Pancreas (tissue), 10 donors: ENCODE measurements at regions not wholly inside any gene's neighbourhood (a gene's known extent, or its start where the extent isn't known, plus 50 kb on each side); places are given as distances from the start of the nearest gene placed in this dataset.
A peak's percentile ranks its signal among the peaks of the same experiment; 100 is the strongest.

Source experiments
- ATAC-seq, 4 donors: fragments of 200-7000 bp; cut with Tn5 transposase; one replicate each; pipeline versions ENCODE4 v1.8.0 to v1.9.1; 2020; ENCODE audit warnings: mild to moderate bottlenecking in 4 of 4, moderate library complexity in 4 of 4
- DNase-seq, 6 donors: peaks; one replicate each; pipeline ENCODE4 v3.0.0-alpha.2; 2020
- FAIRE-seq: peaks from 2 replicates; lab custom pipeline; 2012; peaks lifted over from hg19 to GRCh38; lab: Jason Lieb, UNC
- H3K27ac ChIP-seq, 4 donors: fragments of 200-600 bp; sonication (generic); 1 replicate in 3 of 4; 2 replicates in 1 of 4; pipeline versions ENCODE4 v1.5.0 to v1.8.0; 2020
- H3K27me3 ChIP-seq, 4 donors: fragments of 200-600 bp; one replicate each; pipeline ENCODE4 v1.8.0; 2021
- H3K36me3 ChIP-seq, 3 donors: fragments of 200-600 bp; sonication (generic) in 1 of 3; one replicate each; pipeline versions ENCODE4 v1.5.0 to v1.8.0; 2020 to 2021
- H3K4me1 ChIP-seq, 3 donors: fragments of 200-600 bp; one replicate each; pipeline ENCODE4 v1.8.0; 2021
- H3K4me3 ChIP-seq, 4 donors: fragments of 200-600 bp; sonication (generic) in 2 of 4; one replicate each; pipeline versions ENCODE4 v1.5.0 to v1.8.0; 2020 to 2021
- H3K9me3 ChIP-seq, 4 donors: fragments of 200-600 bp; one replicate each; pipeline ENCODE4 v1.8.0; 2021
- WGBS, 2 donors: extraction: QIAGEN DNeasy Blood & Tissue Kit; methylation state at CpG; one replicate each; pipeline ENCODE4 v1.1.7; 2013; 5-methylcytosine and 5-hydroxymethylcytosine counted together
- intact Hi-C, 3 donors: fragments of 100-400 bp; cut with DNase I; formaldehyde crosslinking; loops; one replicate each; pipeline versions ENCODE4 v1.11.1 to v1.14.2; 2022
- TF ChIP-seq, protein P1 (sequence below), 4 donors: fragments of 200-600 bp; sonication (generic) in 3 of 4; IDR thresholded peaks; one replicate each; pipeline versions ENCODE4 v1.5.0 to v1.8.0; 2021; ENCODE audit warnings: antibody characterized with exemption in 4 of 4
- donor health status: healthy with polysubstance abuse.
- donor health status: DM: no; HTN: no; CAD: no; lungs with moderate emphysema.
- donor health status: DM: no; HTN: no; CAD: no.
- donor health status: control.
- donor health status: control.
- donor health status: Bipolar disorder and iron deficiency.
- donor health status: DM: yes; HTN: yes; CAD: no.
- donor health status: DM: no; HTN: no; CAD: no.
- donor health status: DM: no; HTN: no; CAD: no.
- donor health status: DM: yes; HTN: yes; CAD: no.

DNA sequence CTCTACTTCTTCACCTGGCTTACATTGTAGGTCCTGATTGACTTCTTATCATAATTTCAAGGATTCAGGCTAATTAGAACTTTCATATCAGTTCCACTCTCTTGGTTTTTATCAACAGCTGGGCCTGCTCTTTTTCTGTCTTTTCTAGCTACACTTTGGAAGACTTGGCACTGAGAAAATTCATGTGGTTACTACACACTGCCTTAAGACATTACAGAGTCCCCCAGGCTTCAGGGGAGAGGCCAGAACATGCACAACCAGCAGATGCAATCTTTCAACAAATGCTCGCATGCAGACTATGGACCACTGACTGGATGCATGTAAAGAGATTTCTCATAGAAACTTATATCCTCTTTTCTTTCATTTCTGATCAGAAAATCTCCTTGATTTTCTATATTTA lies 423.5 kb downstream of the TUSC7 start:
- DNase-seq (no peak), ATAC-seq (peak in 1 of 4 donors; percentile 25), FAIRE-seq (no peak)
- Histone ChIP-seq H3K27ac (no peak overlapping the region), H3K27me3 (no peaks in the 10 kb centered on the region), H3K36me3 (no peaks in the 10 kb centered on the region), H3K4me3 (no peak overlapping the region), H3K9me3 (no peaks in the 10 kb centered on the region), H3K4me1 (peaks cover 0 to 4% (median 0%) of the 10 kb centered on the region in 3 donors)
- TF ChIP-seq, protein P1, sequence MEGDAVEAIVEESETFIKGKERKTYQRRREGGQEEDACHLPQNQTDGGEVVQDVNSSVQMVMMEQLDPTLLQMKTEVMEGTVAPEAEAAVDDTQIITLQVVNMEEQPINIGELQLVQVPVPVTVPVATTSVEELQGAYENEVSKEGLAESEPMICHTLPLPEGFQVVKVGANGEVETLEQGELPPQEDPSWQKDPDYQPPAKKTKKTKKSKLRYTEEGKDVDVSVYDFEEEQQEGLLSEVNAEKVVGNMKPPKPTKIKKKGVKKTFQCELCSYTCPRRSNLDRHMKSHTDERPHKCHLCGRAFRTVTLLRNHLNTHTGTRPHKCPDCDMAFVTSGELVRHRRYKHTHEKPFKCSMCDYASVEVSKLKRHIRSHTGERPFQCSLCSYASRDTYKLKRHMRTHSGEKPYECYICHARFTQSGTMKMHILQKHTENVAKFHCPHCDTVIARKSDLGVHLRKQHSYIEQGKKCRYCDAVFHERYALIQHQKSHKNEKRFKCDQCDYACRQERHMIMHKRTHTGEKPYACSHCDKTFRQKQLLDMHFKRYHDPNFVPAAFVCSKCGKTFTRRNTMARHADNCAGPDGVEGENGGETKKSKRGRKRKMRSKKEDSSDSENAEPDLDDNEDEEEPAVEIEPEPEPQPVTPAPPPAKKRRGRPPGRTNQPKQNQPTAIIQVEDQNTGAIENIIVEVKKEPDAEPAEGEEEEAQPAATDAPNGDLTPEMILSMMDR (IDR thresholded peaks at IDR 0.05) = no peak
- 92 to 98% methylated on average over 1 of the region's 1 CpG for WGBS, 2 donors
- intact Hi-C loops = no loop called here

DNA sequence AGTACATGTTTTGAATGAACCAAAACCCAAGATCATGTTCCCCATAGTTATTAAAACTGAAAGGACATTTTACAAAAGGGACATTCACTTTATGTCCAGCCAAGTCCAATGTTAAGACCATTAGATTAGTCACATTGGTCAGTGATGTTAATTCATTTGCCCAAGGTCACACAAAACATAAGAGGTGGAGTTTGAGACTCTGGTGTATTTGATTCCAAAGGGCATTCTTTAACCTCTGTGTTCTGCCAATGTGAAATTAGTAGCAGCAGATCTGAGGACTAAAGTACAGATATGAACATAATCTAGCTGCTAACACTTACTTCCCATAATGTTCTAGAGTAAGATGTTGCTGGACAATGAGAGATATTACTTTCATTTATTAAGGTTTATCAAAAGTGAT lies 425.6 kb downstream of the TUSC7 start:
- TF ChIP-seq, protein P1 (IDR thresholded peaks at IDR 0.05) = no peak
- intact Hi-C loops = no loop called here
- Histone ChIP-seq H3K9me3 (no peaks in the 10 kb centered on the region), H3K27me3 (no peaks in the 10 kb centered on the region), H3K4me1 (peaks cover 0 to 2% (median 0%) of the 10 kb centered on the region in 3 donors), H3K4me3 (no peak overlapping the region), H3K27ac (no peak overlapping the region), H3K36me3 (no peaks in the 10 kb centered on the region)
- ATAC-seq (no peak), DNase-seq (no peak), FAIRE-seq (no peak)

DNA sequence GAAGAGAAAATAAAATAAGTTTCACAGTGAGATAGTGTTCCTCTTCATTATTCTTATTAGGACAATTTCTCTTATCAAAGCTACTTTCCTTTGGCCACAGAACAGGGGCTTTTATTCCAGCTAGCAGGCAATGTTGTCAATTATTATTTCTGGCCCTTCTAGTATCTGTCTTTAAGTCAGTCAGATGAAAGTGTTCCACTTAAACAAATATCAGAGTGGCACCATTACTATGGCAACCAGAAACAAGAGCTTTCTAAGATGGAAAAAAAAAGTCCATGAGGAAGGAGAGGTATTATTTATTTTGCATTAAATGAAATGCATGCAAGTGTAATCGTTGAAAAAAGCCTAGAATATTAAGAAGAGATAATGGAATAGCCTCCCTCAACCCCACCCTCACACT lies 426.4 kb downstream of the TUSC7 start:
- DNase-seq (no peak), FAIRE-seq (no peak), ATAC-seq (no peak)
- intact Hi-C loops = no loop called here
- Histone ChIP-seq H3K27me3 (no peaks in the 10 kb centered on the region), H3K36me3 (no peaks in the 10 kb centered on the region), H3K27ac (no peak overlapping the region), H3K4me3 (no peak overlapping the region), H3K4me1 (no peaks in the 10 kb centered on the region), H3K9me3 (no peaks in the 10 kb centered on the region)
- 28 to 30% methylated on average over 1 of the region's 1 CpG for WGBS, 2 donors
- TF ChIP-seq, protein P1 (IDR thresholded peaks at IDR 0.05) = no peak

DNA sequence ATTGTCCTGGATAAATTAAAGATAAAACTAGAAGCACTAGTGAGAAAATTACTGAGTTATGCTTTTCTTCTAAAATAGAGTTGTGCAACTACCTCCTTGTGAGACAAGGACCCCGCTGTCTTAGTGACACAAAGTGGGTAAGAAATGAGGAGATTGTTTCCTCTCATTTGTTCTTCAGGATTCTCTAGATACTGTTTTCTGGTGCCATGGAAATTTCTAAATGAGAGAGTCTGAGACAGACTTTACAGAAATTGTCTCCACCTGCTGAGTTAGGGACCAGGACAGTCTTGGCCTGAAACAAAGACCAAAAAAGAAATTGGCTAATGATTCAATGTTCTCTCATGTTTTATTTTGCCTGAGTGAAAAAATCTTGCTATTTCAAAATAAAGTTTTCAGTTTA lies 427.5 kb downstream of the TUSC7 start:
- Histone ChIP-seq H3K27me3 (no peaks in the 10 kb centered on the region), H3K27ac (no peak overlapping the region), H3K36me3 (no peaks in the 10 kb centered on the region), H3K4me3 (no peak overlapping the region), H3K9me3 (no peaks in the 10 kb centered on the region), H3K4me1 (no peaks in the 10 kb centered on the region)
- WGBS, 2 donors = 95 to 100% methylated on average over 1 of the region's 1 CpG
- FAIRE-seq (no peak), DNase-seq (no peak), ATAC-seq (no peak)
- intact Hi-C loops = no loop called here
- TF ChIP-seq, protein P1 (IDR thresholded peaks at IDR 0.05) = no peak

DNA sequence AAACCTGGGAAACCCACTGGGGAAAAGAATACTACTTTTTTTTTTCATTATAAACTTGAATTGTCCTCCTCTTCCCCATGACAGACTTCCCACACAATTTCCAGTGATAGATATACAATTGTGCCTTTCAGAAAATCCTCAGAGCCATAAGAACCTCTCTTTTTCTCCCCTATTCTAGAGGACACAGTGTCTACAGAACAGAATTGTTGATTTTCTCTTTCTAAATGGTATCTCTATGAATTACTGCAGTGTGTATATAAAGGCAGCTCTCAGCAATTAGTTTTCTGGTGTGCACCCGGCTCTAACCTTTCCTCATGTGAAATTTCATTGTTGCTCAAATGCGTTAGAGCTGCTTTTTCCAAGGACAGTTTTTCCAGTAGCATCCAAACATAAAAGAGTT lies 430.1 kb downstream of the TUSC7 start:
- DNase-seq (no peak), ATAC-seq (no peak), FAIRE-seq (no peak)
- Histone ChIP-seq H3K9me3 (no peaks in the 10 kb centered on the region), H3K36me3 (no peaks in the 10 kb centered on the region), H3K4me1 (no peaks in the 10 kb centered on the region), H3K4me3 (no peak overlapping the region), H3K27ac (no peak overlapping the region), H3K27me3 (no peaks in the 10 kb centered on the region)
- intact Hi-C loops = no loop called here
- WGBS, 2 donors = 94 to 95% methylated on average over 2 of the region's 2 CpGs
- TF ChIP-seq, protein P1 (IDR thresholded peaks at IDR 0.05) = no peak
